Activated CD4-positive, CD25-positive, alpha-beta regulatory T cell treated with anti-CD3 and anti-CD28 coated beads, Interleukin-2, amount 50 U/mL, for 16 hours (primary cell): ENCODE measurements at regions not wholly inside any gene's neighbourhood (a gene's known extent, or its start where the extent isn't known, plus 50 kb on each side); places are given as distances from the start of the nearest gene placed in this dataset.

Experiments used
- DNase-seq: peaks from one replicate; pipeline ENCODE4 v3.0.0-alpha.2; 2020; ENCODE audit warnings: low read depth, low spot score

- no peak for DNase-seq
These were observed 377.3 kb upstream of the KLF12 start for GRCh38 chr13:74511523-74511922.

- DNase-seq: no peak
These were observed 353.0 kb upstream of the KLF12 start for GRCh38 chr13:74487091-74487722.

GRCh38 chr13:74485757-74486156, 351.6 kb upstream of the KLF12 start:
- DNase-seq: no peak

- no peak for DNase-seq
These were observed 344.9 kb upstream of the KLF12 start for GRCh38 chr13:74479124-74479523.

- DNase-seq: no peak
These were observed 342.6 kb upstream of the KLF12 start for GRCh38 chr13:74476788-74477187.

GRCh38 chr13:74476365-74476764, 342.2 kb upstream of the KLF12 start:
- DNase-seq: no peak

- DNase-seq: no peak
These were observed 332.7 kb upstream of the KLF12 start for GRCh38 chr13:74466864-74467263.

GRCh38 chr13:74466020-74466419, 331.8 kb upstream of the KLF12 start:
- no peak for DNase-seq

GRCh38 chr13:74465271-74465670, 331.1 kb upstream of the KLF12 start:
- DNase-seq: no peak

GRCh38 chr13:74464670-74465069, 330.5 kb upstream of the KLF12 start:
- no peak for DNase-seq

- DNase-seq: no peak
These were observed 326.8 kb upstream of the KLF12 start for GRCh38 chr13:74461011-74461410.

- DNase-seq: no peak
These were observed 318.7 kb upstream of the KLF12 start for GRCh38 chr13:74452881-74453280.

GRCh38 chr13:74452176-74452575, 318.0 kb upstream of the KLF12 start:
- no peak for DNase-seq

GRCh38 chr13:74450964-74451363, 316.8 kb upstream of the KLF12 start:
- no peak for DNase-seq

GRCh38 chr13:74450525-74450845, 316.3 kb upstream of the KLF12 start:
- DNase-seq: no peak

GRCh38 chr13:74449811-74450524, 315.8 kb upstream of the KLF12 start:
- no peak for DNase-seq

- DNase-seq: no peak
These were observed 310.8 kb upstream of the KLF12 start for GRCh38 chr13:74444864-74445479.

GRCh38 chr13:74444161-74444571, 310.0 kb upstream of the KLF12 start:
- no peak for DNase-seq

GRCh38 chr13:74443631-74444030, 309.4 kb upstream of the KLF12 start:
- no peak for DNase-seq

GRCh38 chr13:74442751-74443150, 308.5 kb upstream of the KLF12 start:
- DNase-seq: no peak

GRCh38 chr13:74438901-74439300, 304.7 kb upstream of the KLF12 start:
- DNase-seq: no peak

- no peak for DNase-seq
These were observed 300.6 kb upstream of the KLF12 start for GRCh38 chr13:74434782-74435181.

GRCh38 chr13:74424455-74424854, 290.3 kb upstream of the KLF12 start:
- no peak for DNase-seq
